Neural cell (in vitro differentiated cells): ENCODE measurements at regions not wholly inside any gene's neighbourhood (a gene's known extent, or its start where the extent isn't known, plus 50 kb on each side); places are given as distances from the start of the nearest gene placed in this dataset.

Source experiments
- EP300 ChIP-seq: fragments of 450-650 bp; conservative IDR thresholded peaks from 2 replicates; pipeline ENCODE4 v1.6.1; 2014; ENCODE audit warnings: antibody characterized with exemption, mild to moderate bottlenecking, moderate library complexity; ENCODE audit not compliant: poor library complexity, severe bottlenecking
- EZH2 ChIP-seq: fragments of 200-600, 300-800 bp; shearing (Covaris generic), sonication (generic); IDR thresholded peaks from 2 replicates; pipeline ENCODE4 v1.6.1; 2014; ENCODE audit warnings: antibody characterized with exemption, low read length, borderline replicate concordance, mild to moderate bottlenecking; ENCODE audit not compliant: insufficient read depth, poor library complexity, severe bottlenecking
- MXI1 ChIP-seq: fragments of 450-650 bp; conservative IDR thresholded peaks from 2 replicates; pipeline ENCODE4 v1.6.1; 2014; ENCODE audit warnings: antibody characterized with exemption, mild to moderate bottlenecking; ENCODE audit not compliant: poor library complexity, severe bottlenecking
- POLR2AphosphoS5 ChIP-seq: IDR thresholded peaks from 2 replicates; pipeline ENCODE4 v1.6.1; 2012
- RAD21 ChIP-seq: fragments of 450-650 bp; conservative IDR thresholded peaks from 2 replicates; pipeline ENCODE4 v1.6.1; 2014; ENCODE audit warnings: antibody characterized with exemption, mild to moderate bottlenecking, moderate library complexity
- REST ChIP-seq: IDR thresholded peaks from 2 replicates; pipeline ENCODE4 v1.6.1; 2012; ENCODE audit warnings: borderline replicate concordance
- SMC3 ChIP-seq: fragments of 450-650 bp; conservative IDR thresholded peaks from 2 replicates; pipeline ENCODE4 v1.6.1; 2014; ENCODE audit warnings: antibody characterized with exemption, mild to moderate bottlenecking, moderate library complexity; ENCODE audit not compliant: poor library complexity
- TF ChIP-seq, protein P1 (sequence below): fragments of 450-650 bp; IDR thresholded peaks from 2 replicates; pipeline ENCODE4 v1.5.1; 2014; ENCODE audit warnings: antibody characterized with exemption, mild to moderate bottlenecking, moderate library complexity; ENCODE audit not compliant: poor library complexity, severe bottlenecking

- TF ChIP-seq EP300 (no peak), MXI1 (no peak), EZH2 (no peak), RAD21 (no peak), SMC3 (no peak), POLR2AphosphoS5 (no peak), REST (no peak)
- TF ChIP-seq, protein P1, sequence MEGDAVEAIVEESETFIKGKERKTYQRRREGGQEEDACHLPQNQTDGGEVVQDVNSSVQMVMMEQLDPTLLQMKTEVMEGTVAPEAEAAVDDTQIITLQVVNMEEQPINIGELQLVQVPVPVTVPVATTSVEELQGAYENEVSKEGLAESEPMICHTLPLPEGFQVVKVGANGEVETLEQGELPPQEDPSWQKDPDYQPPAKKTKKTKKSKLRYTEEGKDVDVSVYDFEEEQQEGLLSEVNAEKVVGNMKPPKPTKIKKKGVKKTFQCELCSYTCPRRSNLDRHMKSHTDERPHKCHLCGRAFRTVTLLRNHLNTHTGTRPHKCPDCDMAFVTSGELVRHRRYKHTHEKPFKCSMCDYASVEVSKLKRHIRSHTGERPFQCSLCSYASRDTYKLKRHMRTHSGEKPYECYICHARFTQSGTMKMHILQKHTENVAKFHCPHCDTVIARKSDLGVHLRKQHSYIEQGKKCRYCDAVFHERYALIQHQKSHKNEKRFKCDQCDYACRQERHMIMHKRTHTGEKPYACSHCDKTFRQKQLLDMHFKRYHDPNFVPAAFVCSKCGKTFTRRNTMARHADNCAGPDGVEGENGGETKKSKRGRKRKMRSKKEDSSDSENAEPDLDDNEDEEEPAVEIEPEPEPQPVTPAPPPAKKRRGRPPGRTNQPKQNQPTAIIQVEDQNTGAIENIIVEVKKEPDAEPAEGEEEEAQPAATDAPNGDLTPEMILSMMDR, result no peak
These were observed 117.4 kb upstream of the ELL2 start for GRCh38 chr5:96079075-96079474.
